ENCODE measurements at regions not wholly inside any gene's neighbourhood (a gene's known extent, or its start where the extent isn't known, plus 50 kb on each side); places are given as distances from the start of the nearest gene placed in this dataset.

DNA sequence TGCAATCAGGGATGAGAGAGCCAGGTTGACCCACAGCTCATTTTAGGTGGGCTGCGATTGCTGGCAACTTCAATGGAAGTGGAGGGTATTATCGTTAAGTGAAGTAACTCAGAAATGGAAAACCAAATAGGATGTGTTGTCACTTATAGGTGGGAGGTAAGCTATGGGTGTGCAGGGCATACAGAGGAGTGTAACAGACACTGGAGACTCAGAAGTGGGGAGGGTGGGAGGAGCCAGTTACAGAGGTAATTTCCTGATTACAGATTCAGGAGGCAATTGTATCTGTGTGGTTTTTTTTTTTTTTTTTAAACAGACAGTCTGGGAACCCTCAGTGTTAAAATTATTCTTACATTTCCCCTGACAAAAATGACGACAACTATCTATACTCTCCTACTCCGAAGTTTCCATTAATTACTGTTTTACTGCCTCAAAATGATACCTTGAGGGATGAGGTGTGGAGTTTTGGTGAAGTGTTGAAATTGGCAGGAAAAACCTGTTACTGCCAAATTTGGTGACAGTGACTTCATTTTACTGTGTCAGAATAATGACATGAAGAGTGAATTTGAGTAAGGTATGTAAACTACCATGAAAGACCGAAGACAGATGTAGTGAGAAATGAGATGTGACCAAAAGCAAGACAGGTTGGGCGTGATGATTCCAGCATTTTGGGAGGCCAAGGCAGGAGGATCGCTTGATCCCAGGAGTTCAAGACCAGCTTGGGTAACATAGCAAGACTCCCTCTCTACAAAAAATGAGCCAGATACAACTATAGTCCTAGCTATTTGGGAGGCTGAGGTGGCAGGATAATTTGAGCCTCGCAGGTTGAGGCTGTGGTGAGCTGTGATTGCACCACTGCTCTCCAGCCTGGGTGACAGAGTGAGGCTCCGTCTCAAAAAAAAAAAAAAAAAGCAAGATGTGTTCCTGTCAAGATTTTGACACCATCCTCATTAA lies 415.0 kb upstream of the AMELY start:
- TF ChIP-seq CTCF (IDR thresholded peaks at IDR 0.05) (no peak), EZH2 (IDR thresholded peaks at IDR 0.05; ENCODE audit: borderline replicate concordance, insufficient read depth, low read depth, low read length, poor library complexity, severe bottlenecking) (no peak)

Data from B cell (primary cell).